GM21423 (cell line): ENCODE measurements at regions not wholly inside any gene's neighbourhood (a gene's known extent, or its start where the extent isn't known, plus 50 kb on each side); places are given as distances from the start of the nearest gene placed in this dataset.
"Not testable (repeated sequence)": the region's sequence is repeated elsewhere in the genome, so short reads cannot be mapped to it uniquely, and the experiment has no call there.

Experiments used
- ATAC-seq: cut with Tn5 transposase; IDR thresholded peaks from one replicate; pipeline ENCODE4 v1.9.1; 2021; ENCODE audit warnings: mild to moderate bottlenecking, moderate library complexity; ENCODE audit not compliant: unreplicated experiment

DNA sequence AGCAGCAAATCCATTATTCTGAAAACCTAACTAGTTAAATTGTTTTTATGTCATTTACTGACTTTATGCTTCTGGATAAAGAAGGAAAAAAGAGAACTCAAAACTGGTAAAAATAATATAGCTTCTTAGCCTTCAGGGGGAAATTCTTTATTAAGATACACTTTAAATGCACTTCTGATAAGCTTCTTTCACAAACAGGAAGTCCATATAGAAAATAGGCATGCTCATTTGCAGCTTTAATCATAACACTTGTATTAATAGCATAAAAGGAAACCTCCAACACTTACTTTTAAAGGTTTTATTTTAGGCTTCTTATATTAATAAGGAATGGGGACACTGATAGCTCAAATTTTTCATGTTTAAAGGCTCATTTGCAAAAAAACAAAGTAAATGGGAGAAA lies 538.0 kb upstream of the SLC35B3 start:
- ATAC-seq, result no peak

DNA sequence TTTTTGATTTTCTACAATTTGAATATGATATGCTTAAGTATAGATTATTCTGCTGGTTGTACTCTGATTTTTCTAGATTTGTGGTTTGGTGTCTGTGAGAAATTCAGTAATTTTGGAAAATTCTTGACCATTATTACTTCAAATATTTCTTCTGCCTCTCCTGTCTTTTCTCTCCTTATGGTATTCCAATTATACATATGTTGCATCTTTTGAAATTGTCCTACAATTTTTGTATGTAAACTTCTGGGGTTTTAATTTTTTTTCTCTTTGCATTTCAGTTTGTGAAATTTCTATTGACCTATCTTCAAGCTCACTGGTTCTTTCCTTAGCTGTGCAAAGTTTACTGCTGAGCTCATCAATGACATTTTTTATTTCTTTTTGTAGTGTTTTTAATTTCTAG lies 534.4 kb upstream of the SLC35B3 start:
- ATAC-seq, result no peak

DNA sequence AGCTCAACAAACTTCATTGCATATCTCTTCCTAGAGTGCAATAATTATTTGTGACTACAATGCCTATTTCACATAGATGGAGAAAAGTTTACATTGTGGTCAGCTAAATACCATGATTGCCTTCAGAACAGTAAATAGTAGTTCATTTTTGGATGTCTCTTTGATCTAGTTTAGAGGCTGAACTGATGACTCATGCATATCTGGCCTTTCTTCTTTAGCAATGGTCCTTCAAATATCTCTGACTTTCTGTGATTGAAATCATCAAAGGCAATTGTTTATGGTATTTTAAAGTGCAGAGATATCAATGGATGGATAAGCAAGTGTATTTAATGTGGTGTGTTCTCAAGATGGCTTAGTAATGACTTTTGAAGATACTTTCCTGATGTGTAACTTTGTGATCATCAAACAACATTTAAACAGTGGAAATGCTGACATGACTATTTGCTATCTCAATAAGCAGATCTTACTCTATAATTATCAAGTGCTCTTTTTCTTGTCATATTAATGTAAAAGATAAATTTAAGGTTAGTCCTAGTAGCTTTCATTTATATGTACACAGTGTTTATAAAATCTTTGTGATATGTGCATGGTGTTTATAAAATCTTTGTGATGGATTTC lies 523.7 kb upstream of the SLC35B3 start:
- no peak for ATAC-seq

DNA sequence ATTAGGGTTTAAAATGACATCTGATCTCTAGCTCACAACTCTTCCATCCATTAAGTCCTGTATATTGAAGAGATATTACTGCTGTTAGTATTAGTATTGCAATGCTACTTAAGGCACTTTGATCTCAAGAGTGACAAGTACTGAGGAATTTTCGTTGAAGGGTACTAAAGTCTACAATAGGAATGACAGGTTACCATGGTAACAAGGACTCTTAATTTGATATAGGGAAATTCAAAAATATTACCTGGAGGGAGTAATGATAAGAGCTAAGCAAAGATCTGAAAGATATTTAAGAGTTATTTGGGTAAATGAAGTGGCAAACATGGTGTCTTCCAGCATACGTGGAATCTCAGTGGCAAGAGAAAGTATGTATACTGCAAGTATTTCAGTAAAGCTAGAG lies 518.0 kb upstream of the SLC35B3 start:
- no peak for ATAC-seq

- ATAC-seq, result no peak
Measured at GRCh38 chr6:8948733-8949132, 513.4 kb upstream of the SLC35B3 start.

DNA sequence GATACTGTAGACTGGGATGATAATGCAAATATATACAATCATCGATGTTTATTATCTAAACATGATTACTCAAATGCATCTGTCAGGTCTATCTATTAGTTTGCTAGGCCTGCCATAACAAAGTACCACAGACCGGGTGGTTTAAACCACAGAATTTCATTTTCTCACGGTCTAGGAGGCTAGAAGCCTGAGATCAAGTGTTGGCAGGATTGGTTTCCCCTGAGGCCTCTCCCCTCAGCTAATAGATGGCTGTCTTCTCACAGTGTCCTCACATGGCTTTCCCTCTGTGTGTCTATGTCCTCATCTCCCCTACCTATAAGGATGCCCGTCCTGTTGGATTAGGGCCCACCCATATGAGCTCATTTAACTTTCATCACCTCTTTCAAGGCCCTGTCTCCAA lies 512.6 kb upstream of the SLC35B3 start:
- ATAC-seq, result no peak

DNA sequence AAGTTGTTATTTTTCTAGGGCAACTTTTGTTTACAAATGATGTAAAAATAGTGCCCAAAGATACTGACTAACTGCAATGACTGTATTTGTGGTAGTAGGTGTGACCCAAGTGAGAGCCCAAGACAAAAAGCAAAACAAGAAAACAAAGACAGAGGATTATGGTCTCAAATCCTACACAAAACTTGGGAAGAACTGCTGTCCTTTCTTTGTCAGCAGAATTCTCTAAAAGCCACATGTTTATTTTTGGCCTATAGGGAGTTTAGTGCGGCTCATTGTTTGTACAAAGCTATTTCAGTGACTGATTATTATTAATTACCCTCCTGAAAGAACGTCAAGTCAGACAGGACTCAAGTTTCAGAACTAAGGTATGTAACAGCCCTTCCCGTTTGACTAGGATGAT lies 509.2 kb upstream of the SLC35B3 start:
- ATAC-seq, result no peak

DNA sequence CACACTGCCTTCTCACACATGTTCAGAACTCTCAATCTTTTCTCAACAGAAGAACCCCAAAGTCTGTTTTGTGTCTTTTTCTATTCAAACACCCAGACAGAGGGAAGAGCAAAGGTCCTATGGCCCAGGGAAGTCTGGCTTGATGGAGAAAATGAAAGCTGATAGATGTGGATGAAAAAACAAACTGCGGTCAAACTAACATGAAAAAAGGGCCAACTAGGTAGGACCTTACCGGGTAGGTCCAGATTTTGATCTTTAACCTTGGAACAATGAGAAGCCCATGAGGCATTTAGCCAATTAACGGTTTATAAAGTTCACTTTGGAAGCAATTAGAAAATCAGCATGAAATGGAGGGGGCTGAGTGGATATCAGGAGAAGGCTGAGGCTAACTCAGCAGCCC lies 507.7 kb upstream of the SLC35B3 start:
- ATAC-seq, result no peak

GRCh38 chr6:8941577-8941976 lies 506.2 kb upstream of the SLC35B3 start:
- no peak for ATAC-seq

DNA sequence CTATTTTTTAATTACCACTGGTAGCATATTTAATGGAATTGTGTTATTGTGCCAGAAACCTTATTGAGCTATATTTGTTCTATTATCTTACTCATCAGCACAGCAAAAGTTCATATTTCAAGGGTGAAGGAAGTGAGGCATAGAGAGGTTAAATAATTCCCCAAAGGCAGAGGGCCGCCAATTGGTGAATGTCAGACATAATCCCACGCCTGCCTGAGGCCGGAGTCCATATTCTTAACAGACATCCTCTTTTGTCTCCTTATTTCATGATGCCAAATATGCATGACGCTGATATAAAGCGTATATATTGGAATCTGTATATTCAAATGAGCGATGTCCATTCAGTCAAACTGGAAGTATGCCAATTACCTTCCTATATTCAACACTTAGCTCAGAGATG lies 505.0 kb upstream of the SLC35B3 start:
- ATAC-seq, result no peak

DNA sequence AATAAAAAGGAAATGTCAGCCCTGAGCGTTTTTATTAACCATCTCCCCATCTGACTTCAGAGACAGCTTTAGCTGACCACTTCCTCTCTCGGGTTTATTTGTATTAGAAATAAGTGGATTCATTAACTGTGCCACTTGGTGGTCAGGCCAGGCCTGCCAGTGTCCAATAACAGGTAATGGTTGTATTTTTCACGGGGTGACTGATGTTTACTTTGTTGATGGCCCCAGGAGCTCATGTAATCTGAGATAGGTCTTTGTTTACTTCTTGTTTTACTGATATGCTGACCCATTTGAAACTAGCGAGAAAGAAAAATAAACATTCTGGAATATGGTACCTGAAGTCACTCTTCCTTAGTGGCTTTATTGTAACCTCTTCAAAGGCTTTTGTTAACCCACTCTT lies 504.3 kb upstream of the SLC35B3 start:
- no peak for ATAC-seq

- no peak for ATAC-seq
Measured at GRCh38 chr6:8934318-8934717, 499.0 kb upstream of the SLC35B3 start.

DNA sequence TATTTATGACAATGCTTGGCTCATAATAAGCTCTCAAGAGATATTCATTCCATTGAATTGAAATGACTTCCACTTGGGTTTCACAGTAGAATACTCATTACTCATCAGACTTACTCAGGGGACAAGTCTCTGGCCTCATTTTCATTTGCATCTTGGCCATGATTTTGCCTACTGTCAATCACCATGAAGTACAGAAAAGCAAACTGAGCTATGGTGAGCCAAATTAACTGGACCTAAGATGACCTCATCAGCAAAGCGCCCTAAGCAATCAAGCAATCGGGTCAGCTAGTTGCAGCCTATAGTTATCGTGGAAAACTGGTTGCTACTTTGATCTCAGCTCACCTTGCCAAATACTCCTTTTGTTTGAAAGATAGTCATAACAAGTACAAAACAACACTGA lies 494.7 kb upstream of the SLC35B3 start:
- no peak for ATAC-seq

DNA sequence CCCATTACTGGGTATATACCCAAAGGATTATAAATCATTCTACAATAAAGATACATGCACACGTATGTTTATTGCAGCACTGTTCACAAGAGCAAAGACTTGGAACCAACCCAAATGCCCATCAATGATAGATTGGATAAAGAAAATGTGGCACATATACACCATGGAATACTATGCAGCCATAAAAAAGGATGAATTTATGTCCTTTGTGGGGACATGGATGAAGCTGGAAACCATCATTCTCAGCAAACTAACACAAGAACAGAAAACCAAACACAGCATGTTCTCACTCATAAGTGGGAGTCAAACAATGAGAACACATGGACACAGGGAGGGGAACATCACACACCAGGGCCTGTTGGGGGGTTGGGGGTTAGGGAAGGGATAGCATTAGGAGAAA lies 484.9 kb upstream of the SLC35B3 start:
- ATAC-seq, result not testable (repeated sequence)

- ATAC-seq, result no peak
Measured at GRCh38 chr6:8918196-8918595, 482.9 kb upstream of the SLC35B3 start.

GRCh38 chr6:8914700-8915099 lies 479.4 kb upstream of the SLC35B3 start:
- no peak for ATAC-seq

GRCh38 chr6:8908638-8909037 lies 473.3 kb upstream of the SLC35B3 start:
- ATAC-seq, result no peak

- no peak for ATAC-seq
Measured at GRCh38 chr6:8906699-8907098, 471.4 kb upstream of the SLC35B3 start.

- no peak for ATAC-seq
Measured at GRCh38 chr6:8905757-8906156, 470.4 kb upstream of the SLC35B3 start.

DNA sequence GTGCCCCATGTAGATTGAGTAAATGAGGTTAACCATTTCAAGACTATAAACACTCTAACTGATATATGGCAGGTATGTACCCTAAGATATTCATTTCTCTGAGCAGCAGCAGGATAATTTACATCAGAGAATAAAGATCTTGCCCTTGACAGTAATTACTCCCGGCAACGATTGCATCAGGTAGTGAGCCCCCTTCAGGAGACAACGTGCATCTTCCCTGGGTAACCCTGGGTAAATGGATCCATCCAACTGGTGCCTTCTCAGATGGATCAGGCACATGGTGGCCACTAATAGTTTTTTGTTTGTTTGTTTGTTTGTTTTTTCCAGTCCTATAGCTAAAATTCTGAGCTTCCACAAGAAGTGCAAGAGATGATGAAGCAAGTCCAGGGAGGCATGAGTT lies 469.4 kb upstream of the SLC35B3 start:
- no peak for ATAC-seq

GRCh38 chr6:8900056-8900455 lies 464.7 kb upstream of the SLC35B3 start:
- ATAC-seq, result no peak

DNA sequence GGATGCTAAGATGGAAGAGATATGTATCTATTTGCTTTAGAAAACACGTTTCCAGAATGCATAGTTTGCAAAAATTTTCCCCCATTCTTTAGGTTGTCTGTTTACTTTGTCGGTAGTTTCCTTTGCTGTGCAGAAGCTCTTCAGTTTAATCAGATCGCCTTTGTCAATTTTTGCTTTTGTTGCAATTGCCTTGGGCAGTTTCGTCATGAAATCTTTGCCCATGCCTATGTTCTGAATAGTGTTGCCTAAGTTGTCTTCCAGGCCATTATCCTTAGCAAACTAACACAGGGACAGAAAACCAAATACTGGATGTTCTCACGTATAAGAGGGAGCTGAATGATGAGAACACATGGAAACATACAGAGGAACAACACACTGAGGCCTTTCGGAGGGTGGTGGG lies 454.2 kb upstream of the SLC35B3 start:
- no peak for ATAC-seq

GRCh38 chr6:8888468-8888867 lies 453.1 kb upstream of the SLC35B3 start:
- no peak for ATAC-seq

GRCh38 chr6:8881663-8882062 lies 446.3 kb upstream of the SLC35B3 start:
- ATAC-seq, result no peak
